GM12878 (cell line): ENCODE measurements at regions not wholly inside any gene's neighbourhood (a gene's known extent, or its start where the extent isn't known, plus 50 kb on each side); places are given as distances from the start of the nearest gene placed in this dataset.

Experiments used
- ASH2L ChIP-seq: fragments of 300-600, 200-600 bp; sonication (generic); IDR thresholded peaks from 2 replicates; pipeline ENCODE4 v1.6.1; 2017; ENCODE audit warnings: low read depth, mild to moderate bottlenecking, borderline replicate concordance
- BHLHE40 ChIP-seq, 2 experiments: fragments of 450-650 bp in 1 of 2; IDR thresholded peaks; 2 replicates each; pipeline ENCODE4 v1.6.1; 2011 to 2017; ENCODE audit warnings: low read depth in 2 of 2, borderline replicate concordance in 1 of 2, improper control_type of control experiment in 1 of 2, low read length in 1 of 2, mild to moderate bottlenecking in 1 of 2
- CREM ChIP-seq: IDR thresholded peaks from 2 replicates; pipeline ENCODE4 v1.6.1; 2014; ENCODE audit warnings: antibody characterized with exemption, low read depth
- NFXL1 ChIP-seq: fragments of 450-650 bp; IDR thresholded peaks from 2 replicates; pipeline ENCODE4 v1.6.1; 2017; ENCODE audit warnings: antibody characterized with exemption, mild to moderate bottlenecking, borderline replicate concordance
- RCOR1 ChIP-seq: conservative IDR thresholded peaks from 2 replicates; pipeline ENCODE4 v1.6.1; 2012; ENCODE audit warnings: low read depth, low read length, improper control_type of control experiment
- USF1 ChIP-seq: IDR thresholded peaks from 2 replicates; pipeline ENCODE4 v1.6.1; 2011; ENCODE audit warnings: borderline replicate concordance, low read depth, mild to moderate bottlenecking, moderate library complexity, mixed read lengths, low read length; ENCODE audit not compliant: insufficient read depth; ENCODE audit errors: extremely low read length
- YBX1 ChIP-seq: fragments of 450-650 bp; IDR thresholded peaks from 2 replicates; pipeline ENCODE4 v1.6.1; 2016; ENCODE audit warnings: antibody characterized with exemption
- ZBTB33 ChIP-seq: fragments of 450-650 bp; IDR thresholded peaks from 2 replicates; pipeline ENCODE4 v1.6.1; 2017; ENCODE audit warnings: mild to moderate bottlenecking
- ZNF622 ChIP-seq: fragments of 450-650 bp; IDR thresholded peaks from 2 replicates; pipeline ENCODE4 v1.6.1; 2017; ENCODE audit warnings: mild to moderate bottlenecking, inconsistent platforms
- TF ChIP-seq, protein P1 (sequence below), 3 experiments: IDR thresholded peaks in 2 of 3; conservative IDR thresholded peaks in 1 of 3; 2 replicates each; pipeline ENCODE4 v1.5.1; 2011; ENCODE audit warnings: low read depth in 3 of 3, low read length in 3 of 3, mild to moderate bottlenecking in 3 of 3, control low read depth in 2 of 3, moderate library complexity in 2 of 3, inconsistent platforms in 1 of 3, mixed read lengths in 1 of 3; ENCODE audit not compliant: control insufficient read depth in 2 of 3, insufficient read depth in 1 of 3; ENCODE audit errors: extremely low read depth in 1 of 3

- TF ChIP-seq, protein P1, sequence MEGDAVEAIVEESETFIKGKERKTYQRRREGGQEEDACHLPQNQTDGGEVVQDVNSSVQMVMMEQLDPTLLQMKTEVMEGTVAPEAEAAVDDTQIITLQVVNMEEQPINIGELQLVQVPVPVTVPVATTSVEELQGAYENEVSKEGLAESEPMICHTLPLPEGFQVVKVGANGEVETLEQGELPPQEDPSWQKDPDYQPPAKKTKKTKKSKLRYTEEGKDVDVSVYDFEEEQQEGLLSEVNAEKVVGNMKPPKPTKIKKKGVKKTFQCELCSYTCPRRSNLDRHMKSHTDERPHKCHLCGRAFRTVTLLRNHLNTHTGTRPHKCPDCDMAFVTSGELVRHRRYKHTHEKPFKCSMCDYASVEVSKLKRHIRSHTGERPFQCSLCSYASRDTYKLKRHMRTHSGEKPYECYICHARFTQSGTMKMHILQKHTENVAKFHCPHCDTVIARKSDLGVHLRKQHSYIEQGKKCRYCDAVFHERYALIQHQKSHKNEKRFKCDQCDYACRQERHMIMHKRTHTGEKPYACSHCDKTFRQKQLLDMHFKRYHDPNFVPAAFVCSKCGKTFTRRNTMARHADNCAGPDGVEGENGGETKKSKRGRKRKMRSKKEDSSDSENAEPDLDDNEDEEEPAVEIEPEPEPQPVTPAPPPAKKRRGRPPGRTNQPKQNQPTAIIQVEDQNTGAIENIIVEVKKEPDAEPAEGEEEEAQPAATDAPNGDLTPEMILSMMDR (IDR thresholded peaks at IDR 0.05 in 2 of 3, conservative IDR thresholded peaks at IDR 0.05 in 1 of 3; ENCODE audit: control insufficient read depth in 2 of 3, extremely low read depth in 1 of 3, insufficient read depth in 1 of 3, low read depth in 3 of 3, low read length in 3 of 3), result no peak
- TF ChIP-seq BHLHE40 (IDR thresholded peaks at IDR 0.05; ENCODE audit: borderline replicate concordance in 1 of 2, low read depth in 2 of 2, low read length in 1 of 2), result no peak
- no peak for TF ChIP-seq ZBTB33
- no peak for TF ChIP-seq ASH2L
- TF ChIP-seq USF1, result no peak
- TF ChIP-seq YBX1, result no peak
- TF ChIP-seq ZNF622, result no peak
- no peak for TF ChIP-seq CREM
- no peak for TF ChIP-seq NFXL1
- TF ChIP-seq RCOR1, result no peak
Measured at GRCh38 chr6:120913486-120913885, 420.8 kb downstream of the TBC1D32 start.
